ENCODE measurements at regions not wholly inside any gene's neighbourhood (a gene's known extent, or its start where the extent isn't known, plus 50 kb on each side); places are given as distances from the start of the nearest gene placed in this dataset.

- no peak for TF ChIP-seq CTCF (IDR thresholded peaks at IDR 0.05)
- TF ChIP-seq POLR2AphosphoS5 (IDR thresholded peaks at IDR 0.05) = no peak
Measured at GRCh38 chr17:73986641-73987177, 216.8 kb upstream of the RPL38 start.

All from prostate gland (tissue), 2 donors.